Upper lobe of right lung (tissue), 1 donor: ENCODE measurements at regions not wholly inside any gene's neighbourhood (a gene's known extent, or its start where the extent isn't known, plus 50 kb on each side); places are given as distances from the start of the nearest gene placed in this dataset.

ENCODE experiments used
- ATAC-seq: fragments of 200-7000 bp; cut with Tn5 transposase; one replicate; pipeline ENCODE4 v1.9.1; 2020; ENCODE audit warnings: mild to moderate bottlenecking, moderate library complexity
- DNase-seq: peaks from one replicate; pipeline ENCODE4 v3.0.0-alpha.2; 2020
- H3K27ac ChIP-seq: fragments of 200-600 bp; one replicate; pipeline ENCODE4 v1.8.0; 2022
- H3K27me3 ChIP-seq: fragments of 200-600 bp; one replicate; pipeline ENCODE4 v1.8.0; 2022; ENCODE audit warnings: mild to moderate bottlenecking
- H3K36me3 ChIP-seq: fragments of 200-600 bp; one replicate; pipeline ENCODE4 v1.8.0; 2022
- H3K4me1 ChIP-seq: fragments of 200-600 bp; one replicate; pipeline ENCODE4 v1.8.0; 2022
- H3K4me3 ChIP-seq: fragments of 200-600 bp; one replicate; pipeline ENCODE4 v1.8.0; 2022; ENCODE audit warnings: mild to moderate bottlenecking
- H3K9me3 ChIP-seq: fragments of 200-600 bp; one replicate; pipeline ENCODE4 v1.8.0; 2022
- CTCF ChIP-seq: fragments of 200-600 bp; IDR thresholded peaks from one replicate; pipeline ENCODE4 v1.8.0; 2022; ENCODE audit warnings: antibody characterized with exemption
- intact Hi-C: fragments of 100-400 bp; cut with DNase I; formaldehyde crosslinking; loops from one replicate; pipeline ENCODE4 v1.11.0; 2022
- donor health status: DM: no; HTN: yes; CAD: no; lungs with severe emphysema.

GRCh38 chr3:70738291-70738681, 425.8 kb upstream of the MDFIC2 start:
- Histone ChIP-seq H3K4me1 (no peaks in the 10 kb centered on the region), H3K4me3 (no peak overlapping the region), H3K9me3 (no peaks in the 10 kb centered on the region), H3K27me3 (no peaks in the 10 kb centered on the region), H3K27ac (no peak overlapping the region), H3K36me3 (no peaks in the 10 kb centered on the region)
- ATAC-seq (peak; percentile 26), DNase-seq (no peak)
- TF ChIP-seq CTCF, result no peak
- intact Hi-C loops, result no loop called here

DNA sequence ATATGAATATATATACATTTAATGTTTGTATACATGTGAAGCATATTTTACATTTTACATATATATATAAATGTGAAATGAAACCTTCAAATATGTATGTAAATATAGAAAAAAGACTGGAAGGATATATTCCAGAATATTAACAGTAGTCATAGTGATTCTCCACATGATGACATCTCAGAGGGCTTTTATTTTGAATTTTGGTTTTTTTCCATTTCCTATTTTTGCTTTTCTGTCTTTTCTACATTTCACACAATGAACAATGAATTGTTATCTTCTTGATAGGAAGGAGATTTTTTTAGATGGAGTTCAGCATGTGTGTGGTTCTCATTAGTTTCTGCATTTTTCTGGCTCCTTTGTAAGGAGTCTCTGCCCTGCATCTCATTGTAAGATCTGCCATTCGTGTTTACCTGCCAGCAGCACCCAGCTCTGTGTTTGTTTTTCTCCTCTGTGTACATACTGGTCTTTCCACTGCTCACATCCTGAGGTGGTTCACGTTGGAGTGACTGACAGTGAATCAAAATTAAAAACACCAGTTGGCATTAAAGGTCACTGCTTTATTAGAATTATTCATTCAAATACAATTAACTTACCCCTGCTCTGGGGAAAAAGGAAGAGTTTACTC, 425.3 kb upstream of the MDFIC2 start:
- intact Hi-C loops, result no loop called here
- Histone ChIP-seq H3K27me3 (no peaks in the 10 kb centered on the region), H3K27ac (no peak overlapping the region), H3K4me1 (no peaks in the 10 kb centered on the region), H3K9me3 (no peaks in the 10 kb centered on the region), H3K36me3 (no peaks in the 10 kb centered on the region), H3K4me3 (no peak overlapping the region)
- no peak for DNase-seq
- no peak for TF ChIP-seq CTCF
- no peak for ATAC-seq

DNA sequence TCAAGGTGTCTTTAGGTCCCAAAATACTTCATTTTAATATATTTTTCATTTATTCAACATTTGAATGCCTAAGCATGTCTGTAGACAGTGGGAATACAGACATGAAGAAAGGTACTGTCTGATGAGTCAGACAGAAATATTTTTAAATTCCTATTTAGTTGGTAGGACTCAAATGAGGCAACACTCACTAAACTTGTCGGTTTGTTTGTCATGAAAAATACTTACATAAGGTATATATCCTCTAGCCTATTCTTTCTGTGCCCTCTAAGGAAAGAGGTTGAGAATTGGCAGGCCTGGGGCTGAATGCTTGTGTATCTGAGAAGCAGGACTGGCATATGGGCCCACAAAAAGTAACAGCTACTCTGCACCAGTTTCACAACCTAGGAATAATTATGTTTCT, 423.6 kb upstream of the MDFIC2 start:
- Histone ChIP-seq H3K4me3 (no peak overlapping the region), H3K27me3 (no peaks in the 10 kb centered on the region), H3K9me3 (no peaks in the 10 kb centered on the region), H3K36me3 (no peaks in the 10 kb centered on the region), H3K27ac (no peak overlapping the region), H3K4me1 (no peaks in the 10 kb centered on the region)
- no peak for ATAC-seq
- no peak for TF ChIP-seq CTCF
- intact Hi-C loops, result no loop called here
- DNase-seq, result no peak

DNA sequence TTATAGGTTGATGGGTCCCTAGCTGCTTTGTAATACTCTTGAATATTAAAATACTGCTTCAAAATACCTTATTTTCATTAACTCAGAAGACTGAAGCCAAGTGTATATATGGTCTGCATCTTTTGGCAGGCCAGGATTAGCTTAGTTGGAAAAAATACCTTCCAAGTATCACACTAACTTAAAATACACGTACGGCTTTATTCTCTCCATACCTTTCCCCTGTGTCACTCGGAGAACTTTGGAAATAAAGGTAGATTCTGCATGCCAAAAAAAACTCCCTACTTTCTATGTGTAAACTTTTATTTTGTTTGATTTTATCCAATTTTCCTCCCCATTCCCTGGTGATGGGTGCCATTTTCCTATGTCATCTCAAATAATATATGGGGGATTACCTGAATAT, 422.3 kb upstream of the MDFIC2 start:
- DNase-seq (no peak), ATAC-seq (no peak)
- Histone ChIP-seq H3K27ac (no peak overlapping the region), H3K9me3 (no peaks in the 10 kb centered on the region), H3K36me3 (no peaks in the 10 kb centered on the region), H3K4me1 (no peaks in the 10 kb centered on the region), H3K27me3 (no peaks in the 10 kb centered on the region), H3K4me3 (no peak overlapping the region)
- intact Hi-C loops, result no loop called here
- no peak for TF ChIP-seq CTCF

DNA sequence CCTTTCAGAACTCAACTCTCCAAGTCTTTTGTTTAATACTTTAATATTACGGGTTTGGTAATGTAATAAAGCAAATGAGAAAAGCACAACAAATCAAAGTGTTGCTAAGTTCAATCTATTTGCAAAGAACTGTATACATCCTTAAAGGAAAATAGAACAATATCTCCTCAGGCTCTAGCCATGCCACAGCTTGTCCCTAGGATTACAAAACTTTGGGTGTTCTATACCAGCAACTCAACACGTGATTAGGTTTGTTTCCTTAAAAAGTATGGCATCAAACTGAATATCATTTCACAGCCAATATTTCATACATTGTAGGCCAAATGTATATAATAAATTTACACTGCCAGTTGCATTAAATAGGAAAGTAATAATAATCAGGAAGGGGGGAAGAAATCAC, 418.6 kb upstream of the MDFIC2 start:
- Histone ChIP-seq H3K4me3 (no peak overlapping the region), H3K27me3 (no peaks in the 10 kb centered on the region), H3K4me1 (no peaks in the 10 kb centered on the region), H3K36me3 (no peaks in the 10 kb centered on the region), H3K27ac (no peak overlapping the region), H3K9me3 (no peaks in the 10 kb centered on the region)
- ATAC-seq (no peak), DNase-seq (no peak)
- intact Hi-C loops, result no loop called here
- TF ChIP-seq CTCF, result no peak

GRCh38 chr3:70729845-70730244, 417.4 kb upstream of the MDFIC2 start:
- H3K9me3 ChIP-seq, result no peaks in the 10 kb centered on the region
- H3K27ac ChIP-seq, result no peak overlapping the region
- intact Hi-C loops, result no loop called here
- no peak overlapping the region for H3K4me3 ChIP-seq
- no peaks in the 10 kb centered on the region for H3K27me3 ChIP-seq
- no peak for DNase-seq
- TF ChIP-seq CTCF, result no peak
- H3K4me1 ChIP-seq, result no peaks in the 10 kb centered on the region
- no peak for ATAC-seq
- no peaks in the 10 kb centered on the region for H3K36me3 ChIP-seq
